ENCODE measurements at regions not wholly inside any gene's neighbourhood (a gene's known extent, or its start where the extent isn't known, plus 50 kb on each side); places are given as distances from the start of the nearest gene placed in this dataset.
"Not testable (repeated sequence)": the region's sequence is repeated elsewhere in the genome, so short reads cannot be mapped to it uniquely, and the experiment has no call there.

GRCh38 chr12:38158428-38159091 lies 158.0 kb upstream of the ALG10B start:
- DNase-seq (ENCODE audit: low spot score), result no peak

GRCh38 chr12:38159092-38159551 lies 157.5 kb upstream of the ALG10B start:
- DNase-seq (ENCODE audit: low spot score), result no peak

GRCh38 chr12:38159591-38160317 lies 156.8 kb upstream of the ALG10B start:
- DNase-seq (ENCODE audit: low spot score), result no peak

- DNase-seq (ENCODE audit: low spot score), result no peak
These were observed 156.1 kb upstream of the ALG10B start for GRCh38 chr12:38160318-38161122.

GRCh38 chr12:38161123-38162000 lies 155.2 kb upstream of the ALG10B start:
- no peak for DNase-seq (ENCODE audit: low spot score)

- DNase-seq (ENCODE audit: low spot score), result no peak
These were observed 154.6 kb upstream of the ALG10B start for GRCh38 chr12:38162013-38162412.

- no peak for DNase-seq (ENCODE audit: low spot score)
These were observed 153.7 kb upstream of the ALG10B start for GRCh38 chr12:38162708-38163441.

- DNase-seq (ENCODE audit: low spot score), result no peak
These were observed 153.2 kb upstream of the ALG10B start for GRCh38 chr12:38163442-38163801.

GRCh38 chr12:38166225-38166624 lies 150.3 kb upstream of the ALG10B start:
- no peak for DNase-seq (ENCODE audit: low spot score)

GRCh38 chr12:38175538-38175937 lies 141.0 kb upstream of the ALG10B start:
- no peak for DNase-seq (ENCODE audit: low spot score)

GRCh38 chr12:38183617-38184016 lies 133.0 kb upstream of the ALG10B start:
- peak; percentile 53 for DNase-seq (ENCODE audit: low spot score)

- DNase-seq (ENCODE audit: low spot score), result not testable (repeated sequence)
These were observed 119.3 kb upstream of the ALG10B start for GRCh38 chr12:38197286-38197685.

- no peak for DNase-seq (ENCODE audit: low spot score)
These were observed 114.9 kb upstream of the ALG10B start for GRCh38 chr12:38201461-38202276.

- no peak for DNase-seq (ENCODE audit: low spot score)
These were observed 111.7 kb upstream of the ALG10B start for GRCh38 chr12:38204831-38205230.

- no peak for DNase-seq (ENCODE audit: low spot score)
These were observed 94.6 kb upstream of the ALG10B start for GRCh38 chr12:38222011-38222410.

- not testable (repeated sequence) for DNase-seq (ENCODE audit: low spot score)
These were observed 78.2 kb upstream of the ALG10B start for GRCh38 chr12:38238328-38238727.

- no peak for DNase-seq (ENCODE audit: low spot score)
These were observed 62.8 kb upstream of the ALG10B start for GRCh38 chr12:38253778-38254177.

- no peak for DNase-seq (ENCODE audit: low spot score)
These were observed 58.2 kb upstream of the ALG10B start for GRCh38 chr12:38258411-38258810.
